Fibroblast of lung (primary cell): ENCODE measurements at regions not wholly inside any gene's neighbourhood (a gene's known extent, or its start where the extent isn't known, plus 50 kb on each side); places are given as distances from the start of the nearest gene placed in this dataset.

Source experiments
- DNase-seq, 2 donors: peaks; one replicate each; pipeline versions ENCODE4 v3.0.0 to v3.0.0-alpha.2; 2010; ENCODE audit warnings: low read depth in 2 of 2
- H2AFZ ChIP-seq: 2 replicates; pipeline ENCODE4 v1.5.1; 2012; ENCODE audit warnings: low read length, control low read depth, inconsistent platforms
- H3K27ac ChIP-seq: 2 replicates; pipeline ENCODE4 v1.5.1; 2011; ENCODE audit warnings: low read length, control low read depth; ENCODE audit not compliant: insufficient read depth
- H3K27me3 ChIP-seq: 2 replicates; pipeline ENCODE4 v1.5.1; 2011; ENCODE audit warnings: mild to moderate bottlenecking, low read length; ENCODE audit not compliant: control insufficient read depth, insufficient read depth
- H3K36me3 ChIP-seq: 2 replicates; pipeline ENCODE4 v1.5.1; 2011; ENCODE audit warnings: low read length; ENCODE audit not compliant: control insufficient read depth, insufficient read depth
- H3K4me1 ChIP-seq: 2 replicates; pipeline ENCODE4 v1.5.1; 2011; ENCODE audit warnings: low read length; ENCODE audit not compliant: control insufficient read depth, insufficient read depth; ENCODE audit errors: extremely low read depth
- H3K4me2 ChIP-seq: 2 replicates; pipeline ENCODE4 v1.5.1; 2011; ENCODE audit warnings: low read length, control low read depth; ENCODE audit not compliant: insufficient read depth; ENCODE audit errors: extremely low read depth
- H3K4me3 ChIP-seq, 4 experiments: fragments of 200-600 bp in 1 of 4; sonication (generic) in 1 of 4; replicated peaks in 1 of 4; 2 replicates each; pipeline ENCODE4 v1.5.1; 2011 to 2016; ENCODE audit warnings: low read length in 4 of 4, low read depth in 3 of 4, mild to moderate bottlenecking in 3 of 4, control low read depth in 2 of 4, inconsistent platforms in 1 of 4, mixed read lengths in 1 of 4; ENCODE audit not compliant: insufficient read depth in 1 of 4; ENCODE audit errors: control extremely low read depth in 1 of 4
- H3K79me2 ChIP-seq: 2 replicates; pipeline ENCODE4 v1.5.1; 2012; ENCODE audit warnings: mild to moderate bottlenecking, low read length, inconsistent platforms; ENCODE audit not compliant: control insufficient read depth, insufficient read depth
- H3K9ac ChIP-seq: 2 replicates; pipeline ENCODE4 v1.5.1; 2011; ENCODE audit warnings: mild to moderate bottlenecking, low read length, control low read depth; ENCODE audit not compliant: insufficient read depth
- H3K9me3 ChIP-seq: 2 replicates; pipeline ENCODE4 v1.5.1; 2012; ENCODE audit warnings: low read depth, low read length; ENCODE audit not compliant: control insufficient read depth, insufficient read depth
- H4K20me1 ChIP-seq: 2 replicates; pipeline ENCODE4 v1.5.1; 2011; ENCODE audit warnings: low read length; ENCODE audit not compliant: control insufficient read depth, insufficient read depth; ENCODE audit errors: extremely low read depth
- EZH2 ChIP-seq: IDR thresholded peaks from 2 replicates; pipeline ENCODE4 v1.5.1; 2012; ENCODE audit warnings: low read length, control low read depth, mild to moderate bottlenecking; ENCODE audit errors: missing control alignments
- TF ChIP-seq, protein P1 (sequence below), 2 donors: IDR thresholded peaks in 1 of 2; conservative IDR thresholded peaks in 1 of 2; 1 replicate in 1 of 2; 2 replicates in 1 of 2; pipeline ENCODE4 v1.5.1; 2011 to 2012; ENCODE audit warnings: low read length in 2 of 2, control low read depth in 1 of 2, inconsistent platforms in 1 of 2, low read depth in 1 of 2, mild to moderate bottlenecking in 1 of 2

DNA sequence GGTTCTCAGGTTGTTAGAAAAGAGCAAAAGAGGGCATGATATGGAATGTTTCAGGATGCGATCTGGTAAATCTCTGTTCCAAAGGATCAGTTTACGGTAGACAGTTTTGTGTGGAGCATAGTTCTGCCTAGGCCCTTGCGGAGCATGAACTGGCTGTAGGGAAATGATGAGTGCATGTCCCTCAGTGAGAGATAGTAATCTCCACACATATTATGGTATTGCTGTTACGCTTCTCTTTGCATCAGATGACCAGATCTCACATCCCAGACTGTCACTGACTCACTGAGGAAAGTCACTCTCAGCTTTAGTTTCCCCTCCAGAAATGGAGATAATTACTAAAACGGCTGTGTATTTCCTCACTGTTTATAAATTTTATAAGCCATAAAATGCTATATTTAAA lies 836.0 kb downstream of the JRKL start:
- Histone ChIP-seq H2AFZ (no peak overlapping the region), H4K20me1 (no peaks in the 10 kb centered on the region), H3K4me1 (no peaks in the 10 kb centered on the region), H3K9ac (no peak overlapping the region), H3K4me3 (no peak overlapping the region), H3K4me2 (no peak overlapping the region), H3K79me2 (no peaks in the 10 kb centered on the region), H3K36me3 (no peaks in the 10 kb centered on the region), H3K27ac (no peak overlapping the region), H3K9me3 (no peaks in the 10 kb centered on the region), H3K27me3 (no peaks in the 10 kb centered on the region)
- no peak for DNase-seq
- TF ChIP-seq EZH2 = no peak
- TF ChIP-seq, protein P1, sequence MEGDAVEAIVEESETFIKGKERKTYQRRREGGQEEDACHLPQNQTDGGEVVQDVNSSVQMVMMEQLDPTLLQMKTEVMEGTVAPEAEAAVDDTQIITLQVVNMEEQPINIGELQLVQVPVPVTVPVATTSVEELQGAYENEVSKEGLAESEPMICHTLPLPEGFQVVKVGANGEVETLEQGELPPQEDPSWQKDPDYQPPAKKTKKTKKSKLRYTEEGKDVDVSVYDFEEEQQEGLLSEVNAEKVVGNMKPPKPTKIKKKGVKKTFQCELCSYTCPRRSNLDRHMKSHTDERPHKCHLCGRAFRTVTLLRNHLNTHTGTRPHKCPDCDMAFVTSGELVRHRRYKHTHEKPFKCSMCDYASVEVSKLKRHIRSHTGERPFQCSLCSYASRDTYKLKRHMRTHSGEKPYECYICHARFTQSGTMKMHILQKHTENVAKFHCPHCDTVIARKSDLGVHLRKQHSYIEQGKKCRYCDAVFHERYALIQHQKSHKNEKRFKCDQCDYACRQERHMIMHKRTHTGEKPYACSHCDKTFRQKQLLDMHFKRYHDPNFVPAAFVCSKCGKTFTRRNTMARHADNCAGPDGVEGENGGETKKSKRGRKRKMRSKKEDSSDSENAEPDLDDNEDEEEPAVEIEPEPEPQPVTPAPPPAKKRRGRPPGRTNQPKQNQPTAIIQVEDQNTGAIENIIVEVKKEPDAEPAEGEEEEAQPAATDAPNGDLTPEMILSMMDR (conservative IDR thresholded peaks at IDR 0.05 in 1 of 2, IDR thresholded peaks at IDR 0.05 in 1 of 2; ENCODE audit: low read depth in 1 of 2, low read length in 2 of 2) = no peak

DNA sequence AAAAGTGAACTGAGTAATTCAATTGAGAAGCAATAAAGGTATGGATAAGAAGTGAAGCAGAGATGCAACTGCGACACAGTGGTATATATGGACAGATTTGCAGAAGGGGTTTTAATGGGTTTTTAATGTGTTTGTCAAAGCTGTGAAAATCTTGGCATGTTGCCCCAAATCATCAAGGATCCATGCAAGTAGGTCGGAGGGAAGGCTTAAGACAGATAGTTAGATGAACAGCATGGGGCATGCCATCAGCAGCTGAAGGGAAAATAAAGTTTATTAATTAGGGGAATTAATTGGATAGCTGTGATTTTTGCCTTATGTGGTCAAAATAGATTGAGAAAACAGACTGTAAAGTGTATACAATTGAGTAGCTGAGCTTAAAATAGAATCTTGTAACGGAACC lies 840.1 kb downstream of the JRKL start:
- no peak overlapping the region for H3K4me2 ChIP-seq
- H3K4me3 ChIP-seq = no peak overlapping the region
- no peaks in the 10 kb centered on the region for H3K4me1 ChIP-seq
- no peak overlapping the region for H2AFZ ChIP-seq
- DNase-seq = no peak
- H3K27me3 ChIP-seq = no peaks in the 10 kb centered on the region
- no peak overlapping the region for H3K27ac ChIP-seq
- H3K9me3 ChIP-seq = no peaks in the 10 kb centered on the region
- H3K9ac ChIP-seq = no peak overlapping the region
- TF ChIP-seq, protein P1 (conservative IDR thresholded peaks at IDR 0.05 in 1 of 2, IDR thresholded peaks at IDR 0.05 in 1 of 2; ENCODE audit: low read depth in 1 of 2, low read length in 2 of 2) = no peak
- TF ChIP-seq EZH2 = no peak
- H4K20me1 ChIP-seq = no peaks in the 10 kb centered on the region
- no peaks in the 10 kb centered on the region for H3K36me3 ChIP-seq
- H3K79me2 ChIP-seq = no peaks in the 10 kb centered on the region

DNA sequence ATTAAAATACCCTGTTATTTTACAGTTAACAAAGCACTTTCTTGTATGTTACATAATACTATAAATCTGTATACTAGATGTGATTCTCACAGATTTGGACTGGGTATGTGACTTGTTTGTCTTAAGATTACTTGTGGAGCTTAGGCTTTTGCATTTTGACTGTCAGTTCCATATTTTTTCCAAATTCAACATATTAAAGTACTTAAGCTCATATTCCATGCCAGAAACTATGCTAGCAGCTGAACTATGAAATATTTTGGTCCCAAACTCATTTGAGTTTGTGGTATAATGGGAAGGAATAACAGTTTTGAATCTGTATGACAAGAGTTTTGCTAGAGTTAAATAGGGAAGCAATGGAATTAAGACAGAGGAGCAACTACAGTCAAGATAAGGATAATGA lies 841.4 kb downstream of the JRKL start:
- Histone ChIP-seq H3K27ac (no peak overlapping the region), H3K36me3 (no peaks in the 10 kb centered on the region)

More for the DNA sequence above, 841.4 kb downstream of the JRKL start:
- Histone ChIP-seq H2AFZ (no peak overlapping the region), H3K9ac (no peak overlapping the region), H3K4me1 (no peaks in the 10 kb centered on the region), H3K27me3 (no peaks in the 10 kb centered on the region), H4K20me1 (no peaks in the 10 kb centered on the region), H3K79me2 (no peaks in the 10 kb centered on the region), H3K4me3 (no peak overlapping the region), H3K4me2 (no peak overlapping the region), H3K9me3 (no peaks in the 10 kb centered on the region)
- no peak for DNase-seq
- TF ChIP-seq EZH2 = no peak
- TF ChIP-seq, protein P1 (conservative IDR thresholded peaks at IDR 0.05 in 1 of 2, IDR thresholded peaks at IDR 0.05 in 1 of 2; ENCODE audit: low read depth in 1 of 2, low read length in 2 of 2) = no peak
